Stimulated activated CD8-positive, alpha-beta memory T cell treated with anti-CD3 and anti-CD28 coated beads, Interleukin-4, amount 100 ng/mL, for 4 hours (primary cell): ENCODE measurements at regions not wholly inside any gene's neighbourhood (a gene's known extent, or its start where the extent isn't known, plus 50 kb on each side); places are given as distances from the start of the nearest gene placed in this dataset.

ENCODE experiments used
- DNase-seq, 2 donors: peaks; one replicate each; pipeline ENCODE4 v3.0.0-alpha.2; 2020; ENCODE audit warnings: low read depth in 2 of 2, low spot score in 1 of 2

DNA sequence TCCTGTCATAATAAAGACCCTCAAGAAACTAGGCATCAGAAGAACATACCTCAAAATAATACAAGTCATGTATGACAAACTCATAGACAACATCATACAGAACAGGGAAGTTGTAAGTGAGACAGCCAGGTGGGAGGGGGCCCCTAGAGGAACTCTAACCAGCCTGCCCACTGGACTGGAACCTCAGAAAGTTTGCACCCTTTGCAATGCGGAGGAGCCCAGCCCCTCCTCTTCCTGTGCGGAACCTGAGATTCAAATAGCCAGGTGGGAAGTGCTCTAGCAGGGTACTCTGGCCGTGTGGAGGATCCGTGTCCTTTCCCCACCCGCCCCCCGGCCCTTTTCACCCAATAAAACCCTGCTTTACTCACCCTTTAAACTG, 387.0 kb upstream of the CBLB start:
- DNase-seq: no peak

- DNase-seq: no peak
These were observed 387.6 kb upstream of the CBLB start for GRCh38 chr3:106256249-106256957.

DNA sequence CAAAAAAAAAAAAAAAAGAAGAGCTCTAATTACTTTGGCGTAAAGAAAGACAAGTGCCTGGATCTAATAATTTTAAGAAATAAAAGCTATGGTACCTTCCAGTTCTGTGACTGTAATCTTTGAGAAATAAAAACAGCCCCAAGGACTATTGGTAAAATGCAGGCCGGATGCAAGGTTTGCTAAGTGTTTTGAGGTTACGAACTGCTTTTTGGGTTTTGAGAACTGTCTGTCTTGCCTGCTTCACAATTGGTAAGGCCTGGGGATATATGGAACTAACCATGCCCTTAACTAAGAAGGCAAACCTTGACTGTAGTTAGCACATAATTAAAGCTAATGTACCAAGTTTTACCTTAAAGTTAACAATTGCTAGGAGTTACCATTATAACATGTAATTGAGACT, 388.4 kb upstream of the CBLB start:
- DNase-seq: no peak

DNA sequence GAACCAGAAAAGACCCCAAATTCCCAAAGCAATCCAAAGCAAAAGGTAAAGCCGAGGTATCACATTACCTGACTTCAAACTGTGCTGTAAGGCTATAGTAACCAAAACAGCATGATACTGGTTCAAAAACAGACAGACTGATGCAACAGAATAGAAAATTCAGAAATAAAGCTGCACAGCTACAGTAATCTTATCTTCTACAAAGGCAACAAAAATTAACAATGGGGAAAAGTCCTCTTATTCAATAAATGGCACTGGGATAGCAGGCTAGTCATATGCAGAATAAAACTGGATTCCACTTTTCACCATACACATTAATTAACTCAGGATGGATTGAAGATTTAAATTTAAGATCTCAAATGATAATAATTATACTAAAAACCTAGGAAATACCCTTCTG, 392.6 kb upstream of the CBLB start:
- DNase-seq: no peak

DNA sequence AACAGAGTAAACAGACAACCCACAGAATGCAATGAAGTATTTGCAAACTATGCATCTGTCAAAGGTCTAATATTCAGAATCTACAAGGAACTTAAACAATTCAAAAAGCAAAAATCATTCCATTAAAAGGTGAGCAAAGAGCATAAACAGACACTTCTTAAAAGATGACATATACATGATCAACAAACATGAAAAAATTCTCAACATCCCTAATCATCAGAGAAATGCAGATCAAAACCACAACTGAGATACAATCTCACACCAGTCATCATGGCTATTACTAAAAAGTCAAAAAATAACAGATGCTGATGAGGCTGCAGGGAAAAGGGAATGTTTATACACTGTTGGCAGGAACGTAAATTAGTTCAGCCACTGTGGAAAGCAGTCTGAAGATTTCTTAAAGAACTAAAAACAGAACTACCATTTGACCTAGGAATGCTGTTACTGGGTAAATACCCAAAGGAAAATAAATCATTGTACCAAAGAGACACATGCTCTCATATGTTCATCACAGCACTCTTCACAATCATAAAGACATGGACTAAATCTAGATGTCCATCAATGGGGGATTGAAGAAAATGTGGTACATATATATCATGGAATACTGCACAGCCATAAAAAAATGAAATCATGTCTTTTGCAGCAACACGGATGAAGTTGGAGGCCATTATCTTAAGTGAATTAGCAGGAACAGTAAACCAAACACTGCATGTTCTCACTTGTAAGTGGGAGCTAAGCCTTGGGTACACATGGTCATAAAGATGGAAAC, 393.3 kb upstream of the CBLB start:
- no peak for DNase-seq

GRCh38 chr3:106263011-106263410, 394.2 kb upstream of the CBLB start:
- no peak for DNase-seq

DNA sequence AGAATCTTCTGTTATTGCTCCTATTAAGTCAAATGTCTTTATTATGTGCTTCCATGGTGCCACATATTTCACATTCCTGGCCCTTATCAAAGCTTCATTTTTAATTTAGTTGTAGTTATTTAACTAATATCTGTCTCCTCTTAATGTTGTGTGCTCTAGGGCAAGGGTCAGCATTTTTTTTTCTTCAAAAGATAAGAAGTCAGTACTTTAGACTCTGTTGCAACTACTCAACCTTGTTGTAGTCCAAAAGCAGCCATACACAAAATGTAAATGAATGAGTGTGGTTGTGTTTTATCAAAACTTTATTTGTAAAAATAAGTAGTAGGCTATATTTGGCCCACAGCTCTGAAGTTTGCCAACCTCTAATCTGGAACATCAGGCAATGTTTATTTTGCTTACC, 394.7 kb upstream of the CBLB start:
- no peak for DNase-seq

GRCh38 chr3:106265704-106266103, 396.9 kb upstream of the CBLB start:
- no peak for DNase-seq

- DNase-seq: no peak
These were observed 399.9 kb upstream of the CBLB start for GRCh38 chr3:106268696-106269095.

DNA sequence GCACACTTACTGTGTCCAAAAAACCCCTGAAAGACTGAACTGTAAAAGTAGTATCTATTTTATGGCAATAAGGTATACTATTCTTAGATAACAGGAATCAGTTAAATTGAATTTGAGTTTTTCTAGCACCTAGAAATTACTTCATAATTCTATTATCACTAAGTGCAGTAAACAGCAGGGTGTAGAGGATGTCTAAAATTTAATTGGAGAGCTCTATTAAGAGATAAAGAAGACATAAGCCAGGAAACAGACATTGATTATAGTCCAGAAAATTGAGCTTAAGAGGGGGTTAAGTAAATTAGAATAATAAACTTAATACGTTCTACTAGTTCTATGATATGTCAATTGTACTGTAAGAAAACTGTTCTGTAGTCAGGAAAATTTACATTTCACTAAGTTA, 403.5 kb upstream of the CBLB start:
- DNase-seq: no peak

GRCh38 chr3:106275592-106275991, 406.8 kb upstream of the CBLB start:
- DNase-seq: no peak

DNA sequence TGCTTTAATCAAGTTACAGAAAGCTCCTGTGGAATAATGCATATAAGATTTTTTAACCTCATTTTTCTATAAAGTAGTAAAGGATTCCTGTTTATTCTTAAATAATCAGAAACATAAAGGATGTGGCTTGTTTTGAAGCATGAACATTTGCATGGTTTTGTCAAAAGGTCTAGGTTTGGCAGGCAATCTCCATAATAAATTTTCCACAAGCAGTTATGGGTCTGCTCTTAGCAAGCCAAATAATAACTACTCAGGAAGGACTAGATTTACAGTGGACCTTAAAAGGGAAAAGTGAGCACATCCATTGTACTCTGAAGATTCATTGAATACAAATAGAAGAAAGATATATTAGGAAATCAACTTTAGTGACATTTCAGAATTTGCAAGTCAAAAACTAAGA, 407.3 kb upstream of the CBLB start:
- no peak for DNase-seq

DNA sequence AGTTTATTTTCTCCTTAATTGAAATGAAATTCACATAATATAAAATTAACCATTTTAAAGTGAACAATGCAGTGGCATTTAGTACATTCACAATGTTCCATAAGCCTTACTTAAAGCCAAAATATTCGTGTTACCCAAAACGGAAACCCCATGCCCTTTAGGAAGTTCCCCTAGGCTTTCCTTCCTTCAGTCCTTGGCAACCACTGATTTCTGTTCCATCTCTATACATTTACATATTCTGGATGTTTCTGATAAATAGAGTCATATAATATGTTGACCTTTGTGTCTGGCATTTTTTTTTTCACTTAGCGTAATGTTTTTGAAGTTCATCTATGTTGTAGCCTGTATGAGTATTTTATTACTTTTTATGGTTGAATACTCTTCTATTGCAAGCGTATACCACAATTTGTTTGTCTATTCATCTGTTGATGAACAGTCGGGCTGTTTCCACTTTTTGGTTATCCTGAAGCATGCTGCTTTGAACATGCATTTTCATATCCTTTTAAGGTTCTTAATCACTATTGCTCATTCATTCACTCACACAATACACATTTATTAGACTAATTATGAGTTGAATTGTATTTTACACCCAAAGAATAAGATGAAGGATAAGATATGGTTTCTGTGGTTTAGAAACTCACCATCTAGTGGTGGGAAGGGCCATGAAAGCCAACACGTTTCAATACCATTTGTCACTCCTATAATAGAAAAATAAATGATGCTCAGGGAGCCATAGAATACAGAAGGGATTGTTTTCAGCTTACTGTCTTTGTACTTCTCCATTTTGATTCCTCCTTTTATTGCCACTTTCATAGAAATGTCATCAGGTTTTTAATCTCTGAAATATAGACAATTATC, 408.2 kb upstream of the CBLB start:
- DNase-seq: no peak

DNA sequence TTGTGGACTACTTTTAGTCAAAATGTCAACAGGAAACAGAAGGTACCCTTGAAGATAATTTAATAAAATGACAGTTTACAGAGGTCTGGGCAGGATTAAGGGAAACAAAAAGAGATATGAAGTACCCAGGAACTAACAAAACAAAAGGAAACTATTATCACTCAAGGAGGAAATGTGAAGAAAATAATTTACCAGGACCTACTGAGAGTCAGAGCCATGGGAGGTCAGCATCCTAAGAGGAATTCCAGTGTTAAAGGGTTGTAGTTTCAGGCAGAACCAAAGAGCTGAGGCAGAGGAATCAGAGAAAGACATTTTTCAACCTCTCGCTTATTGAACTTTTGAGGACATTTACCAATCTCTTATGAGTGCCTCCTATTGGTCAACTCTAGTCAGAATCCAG, 408.9 kb upstream of the CBLB start:
- no peak for DNase-seq

DNA sequence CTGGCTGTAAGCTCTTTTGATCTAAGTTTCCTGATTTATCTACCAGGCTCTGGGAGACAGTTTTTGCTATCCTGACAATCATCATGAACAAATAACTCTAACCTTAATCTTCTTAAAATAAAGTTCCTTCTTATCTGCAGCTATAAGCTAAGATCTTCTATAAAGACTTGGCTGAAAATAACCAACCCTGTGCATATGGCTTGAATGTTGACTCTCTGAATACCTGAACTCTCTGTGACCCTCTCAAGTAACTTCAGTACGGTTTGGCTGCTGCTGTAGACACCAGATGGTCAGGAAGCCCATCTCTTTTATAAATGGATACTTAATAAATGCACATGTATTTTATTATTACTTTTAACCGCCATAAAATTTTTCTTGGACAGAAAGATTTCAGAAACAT, 412.4 kb upstream of the CBLB start:
- no peak for DNase-seq

GRCh38 chr3:106282943-106283342, 414.1 kb upstream of the CBLB start:
- no peak for DNase-seq

GRCh38 chr3:106288781-106289180, 420.0 kb upstream of the CBLB start:
- no peak for DNase-seq

DNA sequence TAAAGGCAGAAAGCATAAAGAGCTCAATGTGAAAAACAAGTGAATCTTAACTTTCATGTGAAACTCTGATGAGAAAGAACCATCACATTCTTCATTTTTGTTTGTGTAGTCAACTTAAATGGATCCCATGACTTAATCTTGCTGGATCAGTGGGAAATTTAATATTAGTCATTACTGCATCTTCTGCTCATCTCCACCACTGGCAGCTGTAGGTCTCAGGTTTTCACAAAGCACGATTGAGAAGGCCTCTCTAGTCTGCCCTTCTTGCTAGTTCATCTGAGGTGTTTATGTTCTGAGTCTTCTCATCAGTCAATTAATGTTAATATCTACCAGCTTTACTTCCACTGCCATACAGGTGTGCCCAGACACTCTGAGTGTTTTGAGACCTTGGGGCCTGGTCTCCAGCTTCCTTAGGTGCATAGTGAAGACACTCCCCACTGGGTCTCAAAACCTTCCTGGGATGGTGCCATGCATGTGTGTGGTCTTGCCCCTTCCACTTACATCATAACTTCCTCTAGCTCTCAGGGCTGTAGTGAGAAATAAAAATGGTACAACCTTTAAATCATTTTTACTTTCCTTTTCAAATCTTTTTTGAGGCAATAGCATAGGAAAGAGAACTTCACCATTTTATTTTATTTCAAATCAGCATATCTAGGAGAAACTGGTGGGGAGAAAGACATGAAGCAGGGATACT, 421.6 kb upstream of the CBLB start:
- no peak for DNase-seq

GRCh38 chr3:106293161-106293560, 424.3 kb upstream of the CBLB start:
- DNase-seq: no peak

DNA sequence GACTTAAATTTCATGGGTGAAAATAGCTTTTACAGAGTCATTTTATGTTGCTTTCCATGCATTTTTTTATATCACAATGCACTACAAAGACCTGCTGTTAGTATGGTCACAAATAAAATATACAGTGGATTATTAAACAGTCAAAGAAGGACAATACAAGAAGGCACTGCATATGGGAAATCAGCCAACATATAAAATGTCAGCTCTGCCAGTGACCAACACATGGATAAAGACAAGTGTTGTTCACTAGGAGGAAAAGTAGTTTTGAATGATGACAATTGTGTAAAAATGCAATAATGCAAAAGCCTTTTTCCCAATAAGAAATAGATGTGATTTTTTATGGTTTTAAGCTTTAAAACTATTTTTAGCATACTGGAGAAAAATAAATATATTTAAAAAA, 425.3 kb upstream of the CBLB start:
- DNase-seq: no peak

GRCh38 chr3:106296062-106296461, 427.2 kb upstream of the CBLB start:
- DNase-seq: no peak
